Small intestine (tissue), 7 donors: ENCODE measurements at regions not wholly inside any gene's neighbourhood (a gene's known extent, or its start where the extent isn't known, plus 50 kb on each side); places are given as distances from the start of the nearest gene placed in this dataset.

Experiments used
- DNase-seq, 2 donors: peaks; one replicate each; pipeline versions ENCODE4 v3.0.0 to v3.0.0-alpha.2; 2013
- FAIRE-seq: peaks from 2 replicates; lab custom pipeline; 2012; peaks lifted over from hg19 to GRCh38; lab: Jason Lieb, UNC
- H3K27ac ChIP-seq, 3 donors: one replicate each; pipeline ENCODE4 v1.5.1; 2013; ENCODE audit warnings: low read length in 2 of 3, mild to moderate bottlenecking in 2 of 3, control low read depth in 1 of 3, inconsistent platforms in 1 of 3, low read depth in 1 of 3, moderate library complexity in 1 of 3
- H3K27me3 ChIP-seq, 3 donors: one replicate each; pipeline ENCODE4 v1.6.1; 2013; ENCODE audit warnings: low read length in 3 of 3, inconsistent platforms in 1 of 3; ENCODE audit not compliant: control insufficient read depth in 3 of 3, insufficient read depth in 3 of 3
- H3K36me3 ChIP-seq, 3 donors: one replicate each; pipeline ENCODE4 v1.6.1; 2013; ENCODE audit warnings: low read length in 3 of 3, inconsistent platforms in 1 of 3, low read depth in 1 of 3, mild to moderate bottlenecking in 1 of 3, moderate library complexity in 1 of 3; ENCODE audit not compliant: control insufficient read depth in 3 of 3, insufficient read depth in 2 of 3
- H3K4me1 ChIP-seq, 3 donors: one replicate each; pipeline ENCODE4 v1.6.1; 2013; ENCODE audit warnings: low read length in 2 of 3, inconsistent platforms in 1 of 3, low read depth in 1 of 3, mild to moderate bottlenecking in 1 of 3, moderate library complexity in 1 of 3; ENCODE audit not compliant: control insufficient read depth in 3 of 3, insufficient read depth in 2 of 3
- H3K4me3 ChIP-seq, 3 donors: one replicate each; pipeline ENCODE4 v1.5.1; 2013; ENCODE audit warnings: low read length in 3 of 3, control low read depth in 1 of 3, inconsistent platforms in 1 of 3, low read depth in 1 of 3, mild to moderate bottlenecking in 1 of 3, moderate library complexity in 1 of 3
- H3K9me3 ChIP-seq, 2 donors: one replicate each; pipeline ENCODE4 v1.6.1; 2013; ENCODE audit warnings: low read depth in 1 of 2, low read length in 1 of 2; ENCODE audit not compliant: control insufficient read depth in 2 of 2, insufficient read depth in 1 of 2
- WGBS, 3 donors: extraction: QIAGEN DNeasy Blood & Tissue Kit; methylation state at CpG; one replicate each; pipeline ENCODE4 v1.1.7; 2013; 5-methylcytosine and 5-hydroxymethylcytosine counted together
- donor health status: healthy with polysubstance abuse.
- donor health status: control.
- donor health status: control.
- donor health status: Bipolar disorder and iron deficiency.
- donor health status: healthy.

GRCh38 chr4:14445882-14446281, 556.4 kb upstream of the CPEB2 start:
- Histone ChIP-seq H3K36me3 (no peaks in the 10 kb centered on the region), H3K27me3 (no peaks in the 10 kb centered on the region), H3K4me3 (no peak overlapping the region), H3K27ac (no peak overlapping the region), H3K9me3 (no peaks in the 10 kb centered on the region), H3K4me1 (no peaks in the 10 kb centered on the region)
- 76 to 87% (median 80%) methylated on average over 2 of the region's 2 CpGs for WGBS, 3 donors
- no peak for FAIRE-seq
- DNase-seq: no peak

DNA sequence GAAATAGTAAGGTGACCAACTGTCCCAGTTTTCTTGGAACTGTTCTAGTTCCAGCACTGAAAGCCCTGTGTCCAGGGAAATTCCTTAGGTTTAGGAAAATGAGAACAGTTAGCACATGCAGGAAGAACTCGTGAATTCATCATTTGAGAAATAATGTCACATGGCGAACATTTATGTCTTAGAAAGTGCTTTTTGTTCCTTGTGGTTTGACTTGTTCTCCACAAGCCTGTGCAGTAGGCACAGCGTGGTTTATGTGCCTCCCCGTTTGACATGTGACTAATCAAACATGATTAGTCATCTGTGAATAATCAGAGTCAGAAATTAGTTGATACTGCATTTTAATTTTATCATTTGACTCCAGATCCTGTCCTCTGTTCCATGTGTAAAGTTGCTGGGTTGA, 556.0 kb upstream of the CPEB2 start:
- WGBS, 3 donors: 40 to 47% (median 42%) methylated on average over 4 of the region's 4 CpGs
- FAIRE-seq (no peak), DNase-seq (no peak)

DNA sequence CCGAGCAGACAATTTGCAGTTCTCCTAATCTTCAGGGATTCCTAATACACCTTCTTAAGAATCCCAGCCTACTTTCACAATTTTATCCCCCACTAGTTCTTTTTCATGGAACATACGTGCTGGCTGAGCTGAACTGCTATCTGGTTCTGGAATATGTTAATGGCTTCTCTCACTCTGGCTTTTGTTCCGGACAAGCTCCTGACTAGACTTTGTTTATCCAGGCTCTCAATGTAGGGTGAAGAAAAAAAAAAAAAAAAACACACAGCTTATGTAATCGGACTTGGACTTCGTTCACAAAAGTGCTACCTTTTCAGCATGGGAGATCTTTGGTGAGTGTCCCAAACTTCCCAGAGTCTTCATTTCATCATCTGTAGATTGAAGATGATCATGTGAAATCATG, 555.4 kb upstream of the CPEB2 start:
- DNase-seq (no peak), FAIRE-seq (no peak)
- no peaks in the 10 kb centered on the region for H3K36me3 ChIP-seq
- no peaks in the 10 kb centered on the region for H3K27me3 ChIP-seq
- 44 to 53% (median 48%) methylated on average over 5 of the region's 5 CpGs for WGBS, 3 donors
- no peak overlapping the region for H3K27ac ChIP-seq
- no peaks in the 10 kb centered on the region for H3K9me3 ChIP-seq
- H3K4me3 ChIP-seq: no peak overlapping the region
- H3K4me1 ChIP-seq: no peaks in the 10 kb centered on the region

More for the DNA sequence above, 556.0 kb upstream of the CPEB2 start:
- no peak overlapping the region for H3K27ac ChIP-seq
- H3K9me3 ChIP-seq: no peaks in the 10 kb centered on the region
- no peaks in the 10 kb centered on the region for H3K4me1 ChIP-seq
- H3K27me3 ChIP-seq: no peaks in the 10 kb centered on the region
- H3K4me3 ChIP-seq: no peak overlapping the region
- no peaks in the 10 kb centered on the region for H3K36me3 ChIP-seq

DNA sequence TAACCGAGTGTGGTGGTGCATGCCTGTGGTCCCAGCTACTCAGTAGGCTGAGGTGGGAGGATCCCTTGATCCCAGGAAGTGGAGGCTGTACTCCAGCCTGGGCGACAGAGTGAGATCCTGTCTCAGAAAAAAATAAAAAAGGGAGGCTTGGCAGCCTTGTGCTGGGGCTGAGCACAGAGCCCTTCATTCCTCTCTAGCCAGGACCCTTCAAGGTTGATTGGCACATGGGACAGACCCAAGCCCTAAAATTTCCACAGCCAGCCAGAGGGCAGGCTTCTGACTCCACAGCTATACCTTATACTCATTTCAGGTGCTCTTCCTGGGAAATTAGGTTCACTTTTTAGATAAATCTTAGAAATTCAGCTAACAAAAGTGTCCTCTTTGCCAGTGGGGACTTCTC, 553.0 kb upstream of the CPEB2 start:
- Histone ChIP-seq H3K27ac (no peak overlapping the region), H3K4me3 (no peak overlapping the region), H3K36me3 (no peaks in the 10 kb centered on the region), H3K4me1 (no peaks in the 10 kb centered on the region), H3K9me3 (no peaks in the 10 kb centered on the region), H3K27me3 (no peaks in the 10 kb centered on the region)
- WGBS, 3 donors: 55 to 67% (median 56%) methylated on average over 2 of the region's 2 CpGs
- no peak for DNase-seq
- no peak for FAIRE-seq

- no peaks in the 10 kb centered on the region for H3K4me1 ChIP-seq
- H3K9me3 ChIP-seq: no peaks in the 10 kb centered on the region
- 91 to 95% (median 94%) methylated on average over 12 of the region's 12 CpGs for WGBS, 3 donors
- DNase-seq (no peak), FAIRE-seq (no peak)
- no peaks in the 10 kb centered on the region for H3K36me3 ChIP-seq
- H3K27ac ChIP-seq: no peak overlapping the region
- no peaks in the 10 kb centered on the region for H3K27me3 ChIP-seq
- H3K4me3 ChIP-seq: no peak overlapping the region
These were observed 550.3 kb upstream of the CPEB2 start for GRCh38 chr4:14452001-14452400.

GRCh38 chr4:14452764-14453163, 549.5 kb upstream of the CPEB2 start:
- H3K4me1 ChIP-seq: no peaks in the 10 kb centered on the region
- FAIRE-seq (no peak), DNase-seq (no peak)
- H3K27me3 ChIP-seq: no peaks in the 10 kb centered on the region
- H3K9me3 ChIP-seq: no peaks in the 10 kb centered on the region
- H3K36me3 ChIP-seq: no peaks in the 10 kb centered on the region
- H3K27ac ChIP-seq: no peak overlapping the region
- no peak overlapping the region for H3K4me3 ChIP-seq
- 37 to 62% (median 58%) methylated on average over 6 of the region's 6 CpGs for WGBS, 3 donors

DNA sequence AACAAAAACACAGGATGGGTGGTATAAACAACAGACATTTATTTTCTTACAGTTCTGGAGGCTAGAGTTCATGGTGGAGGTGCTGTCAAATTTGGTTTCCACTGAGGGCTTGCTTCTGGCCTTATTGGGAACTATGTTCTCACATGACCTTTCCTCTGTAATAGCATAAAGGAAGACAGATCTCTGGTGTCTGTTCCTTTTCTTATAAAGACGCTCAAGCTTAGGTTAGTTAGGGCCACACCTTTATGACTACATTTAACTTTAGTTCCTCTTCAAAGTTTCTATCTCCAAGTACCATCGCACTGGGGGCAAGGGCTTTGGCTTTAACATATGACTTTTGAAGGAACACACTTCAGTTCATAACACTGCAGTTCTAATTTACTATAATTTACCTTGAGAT, 543.8 kb upstream of the CPEB2 start:
- no peak for FAIRE-seq
- WGBS, 3 donors: 80 to 98% (median 83%) methylated on average over 2 of the region's 2 CpGs
- Histone ChIP-seq H3K27ac (no peak overlapping the region), H3K4me3 (no peak overlapping the region), H3K27me3 (no peaks in the 10 kb centered on the region), H3K9me3 (no peaks in the 10 kb centered on the region), H3K36me3 (no peaks in the 10 kb centered on the region), H3K4me1 (no peaks in the 10 kb centered on the region)
- no peak for DNase-seq

DNA sequence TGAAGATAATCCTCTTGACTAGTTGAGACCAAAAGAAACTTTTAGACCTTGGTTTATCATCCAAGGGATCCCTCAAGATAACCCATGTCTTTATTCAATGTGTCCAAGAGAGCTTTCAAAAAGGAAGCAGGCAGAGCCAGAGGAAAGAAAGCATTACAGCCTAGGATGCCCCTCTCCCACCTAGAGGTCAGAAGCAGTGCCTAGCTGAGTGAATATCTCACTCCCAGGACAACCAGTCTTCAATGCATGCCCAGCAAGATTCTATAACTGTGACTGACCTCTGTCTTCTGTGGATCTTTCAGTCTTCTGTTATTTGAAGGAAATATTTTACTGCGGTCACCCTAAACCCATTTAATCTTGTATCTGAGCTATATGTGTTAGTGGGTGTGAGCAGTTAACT, 537.2 kb upstream of the CPEB2 start:
- Histone ChIP-seq H3K27me3 (no peaks in the 10 kb centered on the region), H3K27ac (no peak overlapping the region), H3K4me1 (no peaks in the 10 kb centered on the region), H3K9me3 (no peaks in the 10 kb centered on the region), H3K4me3 (no peak overlapping the region), H3K36me3 (no peaks in the 10 kb centered on the region)
- 91 to 100% (median 96%) methylated on average over 1 of the region's 1 CpG for WGBS, 3 donors
- DNase-seq (no peak), FAIRE-seq (no peak)

GRCh38 chr4:14465507-14465906, 536.8 kb upstream of the CPEB2 start:
- WGBS, 3 donors: 76 to 78% (median 77%) methylated on average over 5 of the region's 5 CpGs
- Histone ChIP-seq H3K9me3 (no peaks in the 10 kb centered on the region), H3K27ac (no peak overlapping the region), H3K36me3 (no peaks in the 10 kb centered on the region), H3K27me3 (no peaks in the 10 kb centered on the region), H3K4me1 (no peaks in the 10 kb centered on the region), H3K4me3 (no peak overlapping the region)
- DNase-seq: no peak
- no peak for FAIRE-seq
